GM12878 (cell line): ENCODE measurements at regions not wholly inside any gene's neighbourhood (a gene's known extent, or its start where the extent isn't known, plus 50 kb on each side); places are given as distances from the start of the nearest gene placed in this dataset.

ENCODE experiments used
- EGR1 ChIP-seq, 2 experiments: IDR thresholded peaks; 1 replicate in 1 of 2; 2 replicates in 1 of 2; pipeline ENCODE4 v1.6.1; 2011 to 2012; ENCODE audit warnings: low read depth in 2 of 2, low read length in 2 of 2, borderline replicate concordance in 1 of 2, mild to moderate bottlenecking in 1 of 2, moderate library complexity in 1 of 2
- MAX ChIP-seq: IDR thresholded peaks from 2 replicates; pipeline ENCODE4 v1.6.1; 2012; ENCODE audit warnings: low read depth, low read length, improper control_type of control experiment
- SMC3 ChIP-seq: IDR thresholded peaks from 2 replicates; pipeline ENCODE4 v1.6.1; 2011; ENCODE audit warnings: low read length, improper control_type of control experiment, borderline replicate concordance
- TF ChIP-seq, protein P1 (sequence below), 3 experiments: IDR thresholded peaks in 2 of 3; conservative IDR thresholded peaks in 1 of 3; 2 replicates each; pipeline ENCODE4 v1.5.1; 2011; ENCODE audit warnings: low read depth in 3 of 3, low read length in 3 of 3, mild to moderate bottlenecking in 3 of 3, control low read depth in 2 of 3, moderate library complexity in 2 of 3, inconsistent platforms in 1 of 3, mixed read lengths in 1 of 3; ENCODE audit not compliant: control insufficient read depth in 2 of 3, insufficient read depth in 1 of 3; ENCODE audit errors: extremely low read depth in 1 of 3

DNA sequence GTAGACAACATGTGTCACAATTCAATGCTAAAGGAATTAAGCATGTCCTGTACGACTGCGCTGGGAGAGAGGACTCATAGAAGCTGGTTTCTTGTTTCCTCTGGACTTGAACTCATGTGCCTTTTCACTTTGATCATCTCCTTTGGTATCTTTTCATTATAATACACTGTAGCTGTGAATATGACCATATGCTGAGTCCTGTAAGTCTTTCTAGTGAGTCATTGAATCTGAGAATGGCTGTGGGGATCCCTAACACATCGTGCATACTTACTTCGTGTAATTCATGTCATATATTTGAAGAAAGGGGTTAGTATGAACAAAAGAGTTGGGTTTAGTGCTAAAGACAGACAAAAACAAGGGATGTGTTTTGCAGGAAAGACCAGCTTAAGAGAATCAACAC lies 148.1 kb upstream of the RUNX1 start:
- no peak for TF ChIP-seq EGR1 (IDR thresholded peaks at IDR 0.05; ENCODE audit: borderline replicate concordance in 1 of 2, low read depth in 2 of 2, low read length in 2 of 2)
- no peak for TF ChIP-seq MAX
- TF ChIP-seq, protein P1, sequence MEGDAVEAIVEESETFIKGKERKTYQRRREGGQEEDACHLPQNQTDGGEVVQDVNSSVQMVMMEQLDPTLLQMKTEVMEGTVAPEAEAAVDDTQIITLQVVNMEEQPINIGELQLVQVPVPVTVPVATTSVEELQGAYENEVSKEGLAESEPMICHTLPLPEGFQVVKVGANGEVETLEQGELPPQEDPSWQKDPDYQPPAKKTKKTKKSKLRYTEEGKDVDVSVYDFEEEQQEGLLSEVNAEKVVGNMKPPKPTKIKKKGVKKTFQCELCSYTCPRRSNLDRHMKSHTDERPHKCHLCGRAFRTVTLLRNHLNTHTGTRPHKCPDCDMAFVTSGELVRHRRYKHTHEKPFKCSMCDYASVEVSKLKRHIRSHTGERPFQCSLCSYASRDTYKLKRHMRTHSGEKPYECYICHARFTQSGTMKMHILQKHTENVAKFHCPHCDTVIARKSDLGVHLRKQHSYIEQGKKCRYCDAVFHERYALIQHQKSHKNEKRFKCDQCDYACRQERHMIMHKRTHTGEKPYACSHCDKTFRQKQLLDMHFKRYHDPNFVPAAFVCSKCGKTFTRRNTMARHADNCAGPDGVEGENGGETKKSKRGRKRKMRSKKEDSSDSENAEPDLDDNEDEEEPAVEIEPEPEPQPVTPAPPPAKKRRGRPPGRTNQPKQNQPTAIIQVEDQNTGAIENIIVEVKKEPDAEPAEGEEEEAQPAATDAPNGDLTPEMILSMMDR (IDR thresholded peaks at IDR 0.05 in 2 of 3, conservative IDR thresholded peaks at IDR 0.05 in 1 of 3; ENCODE audit: control insufficient read depth in 2 of 3, extremely low read depth in 1 of 3, insufficient read depth in 1 of 3, low read depth in 3 of 3, low read length in 3 of 3), result no peak
- no peak for TF ChIP-seq SMC3
